GM18507 (cell line): ENCODE measurements at regions not wholly inside any gene's neighbourhood (a gene's known extent, or its start where the extent isn't known, plus 50 kb on each side); places are given as distances from the start of the nearest gene placed in this dataset.

Source experiments
- DNase-seq: peaks from one replicate; pipeline ENCODE4 v3.0.0; 2011; ENCODE audit warnings: low read depth; ENCODE audit not compliant: insufficient read length; ENCODE audit errors: extremely low spot score
- FAIRE-seq: peaks from 2 replicates; lab custom pipeline; 2011; peaks lifted over from hg19 to GRCh38; lab: Jason Lieb, UNC

- FAIRE-seq, result no peak
- DNase-seq, result no peak
Measured at GRCh38 chr2:145029873-145030272, 510.0 kb upstream of the ZEB2 start.

DNA sequence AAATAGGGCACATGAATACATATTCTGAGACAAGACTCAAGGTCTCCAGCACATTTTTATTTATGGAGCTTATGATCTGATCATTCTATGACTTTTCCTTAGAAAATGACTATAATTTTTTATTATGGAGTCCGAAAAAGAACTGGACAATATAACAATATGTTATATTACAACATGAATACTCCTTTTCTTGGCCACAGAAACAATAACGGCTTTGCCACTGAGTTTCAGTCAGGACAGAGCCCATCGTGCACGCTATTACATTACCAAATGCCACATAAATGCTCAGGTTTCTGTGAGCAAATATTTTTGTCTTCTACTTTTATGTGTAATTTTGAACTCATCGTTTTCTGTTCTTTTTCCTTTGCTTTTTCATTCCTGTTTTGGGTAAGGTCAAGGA is 509.2 kb upstream of the ZEB2 start:
- no peak for DNase-seq
- no peak for FAIRE-seq

DNA sequence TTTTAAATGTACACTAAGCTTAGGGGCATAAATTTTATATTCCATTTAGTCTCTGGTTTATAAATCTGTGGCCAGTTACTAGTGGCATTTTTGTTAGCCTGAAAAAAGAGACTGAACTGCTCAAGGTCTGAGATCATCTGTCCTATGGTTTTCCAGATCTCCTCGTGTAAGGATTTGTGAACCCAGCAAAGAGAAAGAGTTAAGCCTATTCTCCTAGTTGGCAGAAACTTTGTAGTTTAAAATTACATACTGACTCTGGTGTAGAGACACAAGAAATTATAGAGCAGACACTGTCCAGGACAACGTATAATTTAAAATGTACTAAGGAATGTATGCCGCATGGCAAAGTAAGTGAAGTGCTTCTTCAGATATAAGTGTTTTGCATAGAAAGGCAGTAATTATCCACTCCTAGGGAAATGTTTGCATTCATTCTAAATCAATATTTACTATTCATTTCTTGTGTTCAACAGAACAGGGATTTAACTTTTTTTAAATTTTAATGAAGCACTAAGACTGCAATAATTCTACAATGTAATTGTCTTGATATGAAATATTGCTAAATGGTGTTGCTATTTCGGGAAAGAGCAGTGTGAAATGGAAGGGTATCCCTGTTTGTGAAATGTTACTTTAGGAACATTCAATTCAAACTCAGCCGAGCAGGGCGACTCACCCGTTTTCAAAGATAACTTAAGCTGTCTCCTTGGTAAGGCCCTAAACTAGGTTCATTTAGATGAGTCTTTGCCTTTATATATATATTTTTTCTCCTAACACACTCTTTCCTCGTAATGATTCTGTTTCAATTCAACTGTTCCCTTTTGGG is 508.4 kb upstream of the ZEB2 start:
- no peak for FAIRE-seq
- DNase-seq, result no peak

GRCh38 chr2:145026456-145027455 is 506.8 kb upstream of the ZEB2 start:
- DNase-seq, result no peak
- no peak for FAIRE-seq

GRCh38 chr2:145025382-145025781 is 505.5 kb upstream of the ZEB2 start:
- FAIRE-seq (no peak), DNase-seq (no peak)

DNA sequence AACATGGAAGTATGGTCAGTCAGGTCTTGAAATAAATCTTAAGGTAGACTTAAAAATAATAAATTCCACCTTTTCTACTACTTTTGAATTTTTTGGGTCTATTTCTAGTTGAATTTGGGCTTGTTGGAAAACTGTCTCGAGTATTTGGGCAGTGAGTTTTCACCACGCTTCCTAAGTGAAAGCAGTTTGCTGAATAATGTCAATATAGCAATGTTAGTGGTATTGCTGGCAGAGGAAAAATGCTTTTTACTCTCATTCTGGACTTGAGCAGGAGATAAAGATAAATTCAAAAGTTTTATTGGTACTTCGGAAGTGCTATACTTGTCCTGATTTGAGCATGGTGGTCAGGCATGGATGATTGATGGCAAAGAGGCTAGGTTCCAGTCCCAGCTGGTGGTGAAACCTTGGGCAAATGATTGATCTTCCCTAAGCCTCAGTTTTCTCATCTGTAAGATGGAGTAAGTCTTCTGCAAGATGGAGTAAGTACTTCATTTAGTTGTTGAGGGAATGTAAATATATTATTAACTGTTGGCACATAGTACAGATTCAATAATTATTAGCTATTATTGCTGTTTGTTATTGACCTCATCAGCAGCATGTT is 503.5 kb upstream of the ZEB2 start:
- DNase-seq (no peak), FAIRE-seq (no peak)

- FAIRE-seq (no peak), DNase-seq (no peak)
Measured at GRCh38 chr2:145022666-145023333, 502.9 kb upstream of the ZEB2 start.

- no peak for FAIRE-seq
- no peak for DNase-seq
Measured at GRCh38 chr2:145021962-145022665, 502.2 kb upstream of the ZEB2 start.

GRCh38 chr2:145020694-145021093 is 500.8 kb upstream of the ZEB2 start:
- FAIRE-seq (no peak), DNase-seq (no peak)

GRCh38 chr2:145020139-145020538 is 500.2 kb upstream of the ZEB2 start:
- FAIRE-seq (no peak), DNase-seq (no peak)

DNA sequence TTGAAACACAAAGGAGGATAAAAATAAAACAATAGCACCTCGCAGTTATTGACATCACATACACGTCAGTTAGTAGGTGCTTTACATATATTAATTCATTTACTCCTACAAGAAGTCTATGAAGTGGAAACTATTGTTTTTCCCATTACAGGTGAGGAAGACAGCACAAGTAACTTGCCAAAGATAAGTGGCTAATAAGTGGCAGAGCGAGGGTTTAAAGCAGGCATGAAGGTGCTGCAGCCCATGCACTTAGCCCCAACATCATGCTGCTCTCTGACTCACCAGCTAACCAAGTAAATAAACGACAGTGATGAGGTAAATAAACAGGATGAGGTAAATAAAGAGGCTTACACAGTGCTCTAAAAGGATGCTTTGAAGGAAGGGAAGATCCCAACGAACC is 498.6 kb upstream of the ZEB2 start:
- DNase-seq (no peak), FAIRE-seq (no peak)

- DNase-seq, result no peak
- FAIRE-seq, result no peak
Measured at GRCh38 chr2:145017149-145017548, 497.2 kb upstream of the ZEB2 start.

DNA sequence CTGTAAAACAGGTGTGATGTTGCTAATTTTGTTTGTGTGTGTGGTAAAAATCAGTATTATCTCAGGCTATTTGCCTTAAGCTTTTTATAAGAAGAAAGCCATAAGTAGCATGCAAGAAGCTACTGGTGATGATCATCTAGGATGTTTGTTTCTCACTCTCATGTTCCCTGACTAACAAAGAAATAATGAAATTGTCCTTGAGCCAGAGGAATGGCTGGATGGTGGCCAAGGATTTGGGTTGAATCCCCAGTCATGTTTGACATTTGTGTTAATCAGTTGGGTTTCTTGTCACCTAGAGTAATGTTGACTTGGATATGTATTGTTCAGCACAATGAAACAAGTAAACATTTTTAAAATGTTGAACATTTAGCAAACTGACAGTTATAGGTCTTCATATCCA is 496.8 kb upstream of the ZEB2 start:
- no peak for FAIRE-seq
- DNase-seq, result no peak

GRCh38 chr2:145015561-145015960 is 495.6 kb upstream of the ZEB2 start:
- no peak for DNase-seq
- FAIRE-seq, result no peak

GRCh38 chr2:145012806-145013205 is 492.9 kb upstream of the ZEB2 start:
- no peak for DNase-seq

GRCh38 chr2:145012214-145012670 is 492.3 kb upstream of the ZEB2 start:
- FAIRE-seq, result no peak
- DNase-seq, result no peak

More at GRCh38 chr2:145012806-145013205, 492.9 kb upstream of the ZEB2 start:
- no peak for FAIRE-seq

DNA sequence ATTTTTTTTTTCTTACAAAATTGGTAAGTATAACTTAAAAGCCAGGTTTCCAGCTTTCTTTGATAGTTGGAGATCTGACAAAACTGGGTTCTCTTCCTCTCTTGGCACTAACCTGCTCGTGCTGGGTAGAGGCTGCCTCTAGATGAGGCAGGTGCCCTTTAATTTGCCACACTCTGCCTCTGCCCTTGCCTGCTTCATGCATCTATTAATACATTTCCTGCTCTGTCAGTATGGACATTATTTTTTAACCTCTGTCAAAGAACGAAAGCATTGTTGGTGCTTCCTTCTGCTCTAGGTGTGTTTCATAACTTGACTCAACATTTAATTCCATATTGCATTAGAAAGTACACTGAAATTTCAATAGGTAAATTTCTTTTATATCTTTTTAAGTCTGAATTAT is 490.7 kb upstream of the ZEB2 start:
- no peak for DNase-seq
- no peak for FAIRE-seq

DNA sequence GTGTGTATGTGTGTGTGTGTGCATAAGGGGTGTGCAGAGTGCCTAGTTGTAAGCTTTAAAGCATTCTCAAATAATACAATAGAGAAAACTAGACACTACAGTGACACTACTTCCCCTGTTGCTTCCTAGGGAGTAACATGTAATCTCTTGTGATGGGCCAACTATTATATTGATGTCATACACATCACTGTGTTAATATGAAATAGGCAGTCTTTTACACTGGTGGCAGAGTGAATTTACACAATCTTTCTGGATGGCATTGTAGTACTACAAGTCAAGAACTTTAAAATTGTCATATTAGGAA is 488.0 kb upstream of the ZEB2 start:
- FAIRE-seq (no peak), DNase-seq (no peak)
